ENCODE measurements at regions not wholly inside any gene's neighbourhood (a gene's known extent, or its start where the extent isn't known, plus 50 kb on each side); places are given as distances from the start of the nearest gene placed in this dataset.

- no TSS peak for BruUV-seq (replicated peaks)
- Mint-ChIP-seq H3K4me3 (ENCODE audit: unreplicated experiment) (no peak overlapping the region), H3K36me3 (ENCODE audit: insufficient read depth, unreplicated experiment) (no peaks in the 10 kb centered on the region), H3K4me1 (ENCODE audit: low read depth, unreplicated experiment) (no peaks in the 10 kb centered on the region), H3K9me3 (ENCODE audit: unreplicated experiment) (no peaks in the 10 kb centered on the region), H3K27ac (ENCODE audit: unreplicated experiment) (no peak overlapping the region), H3K27me3 (ENCODE audit: insufficient read depth, unreplicated experiment) (no peaks in the 10 kb centered on the region)
- CTCF ChIA-PET, result no interaction called here
- Histone ChIP-seq H3K9me3 (no peaks in the 10 kb centered on the region), H3K27me3 (replicated peaks; ENCODE audit: control insufficient read depth, insufficient read depth, low read length) (no peaks in the 10 kb centered on the region), H3K4me1 (no peaks in the 10 kb centered on the region; the same call in 1 of the 2 replicates), H3K36me3 (ENCODE audit: control insufficient read depth, insufficient read depth, low read length) (no peaks in the 10 kb centered on the region), H3K4me3 (ENCODE audit: low read depth, low read length) (no peak overlapping the region)
- no peak for TF ChIP-seq CTCF (IDR thresholded peaks at IDR 0.05; ENCODE audit: insufficient read depth in 1 of 2, low read depth in 1 of 2, low read length in 1 of 2, severe bottlenecking in 1 of 2, unreplicated experiment in 1 of 2)
- POLR2A ChIA-PET, result no interaction called here
- intact Hi-C loops (cut with micrococcal nuclease; ENCODE audit: unreplicated experiment), result no loop called here
- no peak for DNase-seq
Measured at GRCh38 chr4:96295143-96295741, 455.3 kb downstream of the PDHA2 start.

GRCh38 chr4:96301715-96302114 lies 461.8 kb downstream of the PDHA2 start:
- Histone ChIP-seq H3K4me3 (ENCODE audit: low read depth, low read length) (no peak overlapping the region), H3K9me3 (peaks cover 2% of the 10 kb centered on the region; the same call in 1 of the 2 replicates), H3K27me3 (replicated peaks; ENCODE audit: control insufficient read depth, insufficient read depth, low read length) (no peaks in the 10 kb centered on the region), H3K4me1 (peaks cover 16% of the 10 kb centered on the region), H3K36me3 (ENCODE audit: control insufficient read depth, insufficient read depth, low read length) (no peaks in the 10 kb centered on the region)
- no peaks in the 10 kb centered on the region for H3K9me3 Mint-ChIP-seq (ENCODE audit: unreplicated experiment)
- H3K27me3 Mint-ChIP-seq (ENCODE audit: insufficient read depth, unreplicated experiment), result no peaks in the 10 kb centered on the region
- CTCF ChIA-PET, result no interaction called here
- BruUV-seq (replicated peaks), result no TSS peak
- peaks cover 5% of the 10 kb centered on the region for H3K4me1 Mint-ChIP-seq (ENCODE audit: low read depth, unreplicated experiment)
- H3K4me3 Mint-ChIP-seq (ENCODE audit: unreplicated experiment), result no peak overlapping the region
- no peak overlapping the region for H3K27ac Mint-ChIP-seq (ENCODE audit: unreplicated experiment)
- H3K36me3 Mint-ChIP-seq (ENCODE audit: insufficient read depth, unreplicated experiment), result no peaks in the 10 kb centered on the region
- no peak for TF ChIP-seq CTCF (IDR thresholded peaks at IDR 0.05; ENCODE audit: insufficient read depth in 1 of 2, low read depth in 1 of 2, low read length in 1 of 2, severe bottlenecking in 1 of 2, unreplicated experiment in 1 of 2)
- POLR2A ChIA-PET, result no interaction called here
- intact Hi-C loops (cut with micrococcal nuclease; ENCODE audit: unreplicated experiment), result no loop called here
- no peak for DNase-seq

- no TSS peak for BruUV-seq (replicated peaks)
- Mint-ChIP-seq H3K4me1 (ENCODE audit: low read depth, unreplicated experiment) (peaks cover 5% of the 10 kb centered on the region), H3K9me3 (ENCODE audit: unreplicated experiment) (peaks cover 14% of the 10 kb centered on the region), H3K4me3 (ENCODE audit: unreplicated experiment) (peak overlapping the region; percentile 37), H3K27ac (ENCODE audit: unreplicated experiment) (no peak overlapping the region), H3K36me3 (ENCODE audit: insufficient read depth, unreplicated experiment) (no peaks in the 10 kb centered on the region), H3K27me3 (ENCODE audit: insufficient read depth, unreplicated experiment) (no peaks in the 10 kb centered on the region)
- H3K9me3 ChIP-seq, result peaks cover 5% of the 10 kb centered on the region; the same call in 1 of the 2 replicates
- no peaks in the 10 kb centered on the region for H3K36me3 ChIP-seq (ENCODE audit: control insufficient read depth, insufficient read depth, low read length)
- DNase-seq, result peak; percentile 54 to 58
- POLR2A ChIA-PET, result no interaction called here
- CTCF ChIA-PET, result no interaction called here
- H3K4me3 ChIP-seq (ENCODE audit: low read depth, low read length), result no peak overlapping the region
- peaks cover 16% of the 10 kb centered on the region for H3K4me1 ChIP-seq
- TF ChIP-seq CTCF (IDR thresholded peaks at IDR 0.05; ENCODE audit: insufficient read depth in 1 of 2, low read depth in 1 of 2, low read length in 1 of 2, severe bottlenecking in 1 of 2, unreplicated experiment in 1 of 2), result no peak
- intact Hi-C loops (cut with micrococcal nuclease; ENCODE audit: unreplicated experiment), result loop anchor here (1.0 kb wide), 1 partner anchor 45 kb away; no protein-coding TSS in a partner anchor
- no peaks in the 10 kb centered on the region for H3K27me3 ChIP-seq (replicated peaks; ENCODE audit: control insufficient read depth, insufficient read depth, low read length)
Measured at GRCh38 chr4:96305030-96305429, 465.1 kb downstream of the PDHA2 start.
